T-helper 1 cell treated with Interleukin-12 subunit alpha and Interleukin-12 subunit beta and Interleukin-4 antibody, amounts not matched to agents 30 μg/mL and 1 μg/mL, for 36 hours (primary cell): ENCODE measurements at regions not wholly inside any gene's neighbourhood (a gene's known extent, or its start where the extent isn't known, plus 50 kb on each side); places are given as distances from the start of the nearest gene placed in this dataset.

ENCODE experiments used
- H3K27ac Mint-ChIP-seq: one replicate; pipeline ENCODE4 v1.8.0; 2021; ENCODE audit warnings: mild to moderate bottlenecking, mixed read lengths
- H3K27me3 Mint-ChIP-seq: one replicate; pipeline ENCODE4 v1.8.0; 2021; ENCODE audit warnings: low read depth, mixed read lengths
- H3K36me3 Mint-ChIP-seq: one replicate; pipeline ENCODE4 v1.8.0; 2021; ENCODE audit warnings: low read depth, mixed read lengths
- H3K4me1 Mint-ChIP-seq: one replicate; pipeline ENCODE4 v1.8.0; 2021; ENCODE audit warnings: low read depth, mixed read lengths
- H3K4me3 Mint-ChIP-seq: one replicate; pipeline ENCODE4 v1.8.0; 2021; ENCODE audit warnings: mild to moderate bottlenecking, moderate library complexity, mixed read lengths
- H3K9me3 Mint-ChIP-seq: one replicate; pipeline ENCODE4 v1.8.0; 2021; ENCODE audit warnings: mixed read lengths

GRCh38 chr4:182017038-182017437, 226.2 kb upstream of the TENM3 start:
- Mint-ChIP-seq H3K4me3 (no peak overlapping the region), H3K36me3 (no peaks in the 10 kb centered on the region), H3K27me3 (no peaks in the 10 kb centered on the region), H3K4me1 (no peaks in the 10 kb centered on the region), H3K9me3 (no peaks in the 10 kb centered on the region), H3K27ac (no peak overlapping the region)

- no peaks in the 10 kb centered on the region for H3K9me3 Mint-ChIP-seq
- H3K4me3 Mint-ChIP-seq = no peak overlapping the region
- no peaks in the 10 kb centered on the region for H3K27me3 Mint-ChIP-seq
- no peaks in the 10 kb centered on the region for H3K4me1 Mint-ChIP-seq
- no peaks in the 10 kb centered on the region for H3K36me3 Mint-ChIP-seq
- H3K27ac Mint-ChIP-seq = no peak overlapping the region
These were observed 224.5 kb upstream of the TENM3 start for GRCh38 chr4:182018691-182019090.

- no peak overlapping the region for H3K4me3 Mint-ChIP-seq
- no peak overlapping the region for H3K27ac Mint-ChIP-seq
- no peaks in the 10 kb centered on the region for H3K36me3 Mint-ChIP-seq
- H3K27me3 Mint-ChIP-seq = no peaks in the 10 kb centered on the region
- no peaks in the 10 kb centered on the region for H3K4me1 Mint-ChIP-seq
- H3K9me3 Mint-ChIP-seq = no peaks in the 10 kb centered on the region
These were observed 224.0 kb upstream of the TENM3 start for GRCh38 chr4:182019148-182019652.

- Mint-ChIP-seq H3K4me3 (no peak overlapping the region), H3K27ac (no peak overlapping the region), H3K9me3 (peaks cover 7% of the 10 kb centered on the region), H3K4me1 (no peaks in the 10 kb centered on the region), H3K27me3 (no peaks in the 10 kb centered on the region), H3K36me3 (no peaks in the 10 kb centered on the region)
These were observed 220.3 kb upstream of the TENM3 start for GRCh38 chr4:182022909-182023308.

GRCh38 chr4:182023469-182023868, 219.7 kb upstream of the TENM3 start:
- no peaks in the 10 kb centered on the region for H3K27me3 Mint-ChIP-seq
- H3K9me3 Mint-ChIP-seq = peaks cover 7% of the 10 kb centered on the region
- no peak overlapping the region for H3K4me3 Mint-ChIP-seq
- no peaks in the 10 kb centered on the region for H3K4me1 Mint-ChIP-seq
- no peak overlapping the region for H3K27ac Mint-ChIP-seq
- H3K36me3 Mint-ChIP-seq = no peaks in the 10 kb centered on the region

- no peak overlapping the region for H3K4me3 Mint-ChIP-seq
- H3K27me3 Mint-ChIP-seq = no peaks in the 10 kb centered on the region
- no peaks in the 10 kb centered on the region for H3K4me1 Mint-ChIP-seq
- no peak overlapping the region for H3K27ac Mint-ChIP-seq
- H3K36me3 Mint-ChIP-seq = no peaks in the 10 kb centered on the region
- H3K9me3 Mint-ChIP-seq = no peaks in the 10 kb centered on the region
These were observed 200.3 kb upstream of the TENM3 start for GRCh38 chr4:182042945-182043344.

GRCh38 chr4:182048871-182049270, 194.3 kb upstream of the TENM3 start:
- Mint-ChIP-seq H3K9me3 (no peaks in the 10 kb centered on the region), H3K36me3 (no peaks in the 10 kb centered on the region), H3K4me3 (no peak overlapping the region), H3K27me3 (no peaks in the 10 kb centered on the region), H3K27ac (no peak overlapping the region), H3K4me1 (no peaks in the 10 kb centered on the region)

- Mint-ChIP-seq H3K4me3 (no peak overlapping the region), H3K27ac (no peak overlapping the region), H3K9me3 (no peaks in the 10 kb centered on the region), H3K36me3 (no peaks in the 10 kb centered on the region), H3K4me1 (no peaks in the 10 kb centered on the region), H3K27me3 (no peaks in the 10 kb centered on the region)
These were observed 186.3 kb upstream of the TENM3 start for GRCh38 chr4:182056866-182057265.

GRCh38 chr4:182062458-182062857, 180.7 kb upstream of the TENM3 start:
- H3K36me3 Mint-ChIP-seq = no peaks in the 10 kb centered on the region
- H3K27me3 Mint-ChIP-seq = no peaks in the 10 kb centered on the region
- H3K9me3 Mint-ChIP-seq = peaks cover 5% of the 10 kb centered on the region
- no peak overlapping the region for H3K27ac Mint-ChIP-seq
- H3K4me1 Mint-ChIP-seq = no peaks in the 10 kb centered on the region
- no peak overlapping the region for H3K4me3 Mint-ChIP-seq

- Mint-ChIP-seq H3K36me3 (no peaks in the 10 kb centered on the region), H3K4me3 (no peak overlapping the region), H3K27me3 (no peaks in the 10 kb centered on the region), H3K27ac (no peak overlapping the region), H3K4me1 (no peaks in the 10 kb centered on the region), H3K9me3 (peaks cover 5% of the 10 kb centered on the region)
These were observed 180.3 kb upstream of the TENM3 start for GRCh38 chr4:182062936-182063335.

GRCh38 chr4:182063651-182064050, 179.6 kb upstream of the TENM3 start:
- no peak overlapping the region for H3K27ac Mint-ChIP-seq
- no peaks in the 10 kb centered on the region for H3K27me3 Mint-ChIP-seq
- no peak overlapping the region for H3K4me3 Mint-ChIP-seq
- H3K36me3 Mint-ChIP-seq = no peaks in the 10 kb centered on the region
- H3K4me1 Mint-ChIP-seq = no peaks in the 10 kb centered on the region
- H3K9me3 Mint-ChIP-seq = peaks cover 5% of the 10 kb centered on the region

- no peak overlapping the region for H3K27ac Mint-ChIP-seq
- H3K4me1 Mint-ChIP-seq = no peaks in the 10 kb centered on the region
- H3K4me3 Mint-ChIP-seq = no peak overlapping the region
- peaks cover 5% of the 10 kb centered on the region for H3K9me3 Mint-ChIP-seq
- no peaks in the 10 kb centered on the region for H3K36me3 Mint-ChIP-seq
- H3K27me3 Mint-ChIP-seq = no peaks in the 10 kb centered on the region
These were observed 177.9 kb upstream of the TENM3 start for GRCh38 chr4:182065255-182065654.

GRCh38 chr4:182066037-182066436, 177.2 kb upstream of the TENM3 start:
- no peaks in the 10 kb centered on the region for H3K27me3 Mint-ChIP-seq
- H3K4me1 Mint-ChIP-seq = no peaks in the 10 kb centered on the region
- H3K9me3 Mint-ChIP-seq = peaks cover 5% of the 10 kb centered on the region
- H3K27ac Mint-ChIP-seq = no peak overlapping the region
- no peak overlapping the region for H3K4me3 Mint-ChIP-seq
- no peaks in the 10 kb centered on the region for H3K36me3 Mint-ChIP-seq

GRCh38 chr4:182067828-182068227, 175.4 kb upstream of the TENM3 start:
- H3K9me3 Mint-ChIP-seq = peaks cover 5% of the 10 kb centered on the region
- H3K4me3 Mint-ChIP-seq = no peak overlapping the region
- H3K27me3 Mint-ChIP-seq = no peaks in the 10 kb centered on the region
- no peaks in the 10 kb centered on the region for H3K36me3 Mint-ChIP-seq
- H3K27ac Mint-ChIP-seq = no peak overlapping the region
- H3K4me1 Mint-ChIP-seq = no peaks in the 10 kb centered on the region

GRCh38 chr4:182068920-182069319, 174.3 kb upstream of the TENM3 start:
- H3K36me3 Mint-ChIP-seq = no peaks in the 10 kb centered on the region
- no peaks in the 10 kb centered on the region for H3K4me1 Mint-ChIP-seq

GRCh38 chr4:182073278-182073677, 169.9 kb upstream of the TENM3 start:
- no peak overlapping the region for H3K4me3 Mint-ChIP-seq
- H3K4me1 Mint-ChIP-seq = no peaks in the 10 kb centered on the region
- no peaks in the 10 kb centered on the region for H3K27me3 Mint-ChIP-seq
- H3K27ac Mint-ChIP-seq = no peak overlapping the region
- no peaks in the 10 kb centered on the region for H3K36me3 Mint-ChIP-seq
- H3K9me3 Mint-ChIP-seq = peaks cover 19% of the 10 kb centered on the region

More at GRCh38 chr4:182068920-182069319, 174.3 kb upstream of the TENM3 start:
- Mint-ChIP-seq H3K9me3 (no peaks in the 10 kb centered on the region), H3K27me3 (no peaks in the 10 kb centered on the region), H3K4me3 (no peak overlapping the region), H3K27ac (no peak overlapping the region)
